ENCODE measurements at regions not wholly inside any gene's neighbourhood (a gene's known extent, or its start where the extent isn't known, plus 50 kb on each side); places are given as distances from the start of the nearest gene placed in this dataset.
"Not testable (repeated sequence)": the region's sequence is repeated elsewhere in the genome, so short reads cannot be mapped to it uniquely, and the experiment has no call there.

- no peak for DNase-seq (ENCODE audit: low read depth)
- in situ Hi-C loops (cut with HindIII; ENCODE audit: low pct_unique_long_range_greater_than_20kb, low sequenced_read_pairs) = no loop called here
Observed at GRCh38 chr15:94855409-94856266, 624.3 kb downstream of the MCTP2 start.

DNA sequence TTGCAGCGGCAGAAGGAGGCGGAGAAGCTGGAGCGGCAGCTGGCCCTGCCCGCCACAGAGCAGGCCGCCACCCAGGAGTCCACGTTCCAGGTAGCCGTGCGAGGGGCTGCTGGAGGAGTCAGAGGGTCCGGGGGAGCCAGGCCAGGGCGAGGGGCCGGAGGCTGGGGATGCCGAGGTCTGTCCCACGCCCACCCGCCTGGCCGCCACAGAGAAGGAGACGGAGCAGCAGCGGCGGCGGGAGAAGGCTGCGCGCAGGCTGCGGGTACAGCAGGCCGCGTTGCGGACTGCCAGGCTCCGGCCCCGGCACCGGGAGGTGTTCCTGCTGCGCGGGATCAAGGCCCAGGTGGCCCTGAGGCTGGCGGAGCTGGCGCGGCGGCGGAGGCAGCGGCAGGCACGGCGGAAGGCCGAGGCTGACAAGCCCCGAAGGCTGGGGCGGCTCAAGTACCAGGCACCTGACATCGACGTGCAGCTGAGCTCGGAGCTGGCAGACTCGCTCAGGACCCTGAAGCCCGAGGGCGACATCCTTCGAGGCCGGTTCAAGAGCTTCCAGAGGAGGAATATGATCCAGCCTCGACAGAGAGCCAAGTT lies 625.0 kb downstream of the MCTP2 start:
- in situ Hi-C loops (cut with HindIII; ENCODE audit: low pct_unique_long_range_greater_than_20kb, low sequenced_read_pairs) = no loop called here
- no peak for DNase-seq (ENCODE audit: low read depth)

GRCh38 chr15:94857466-94857865 lies 626.1 kb downstream of the MCTP2 start:
- in situ Hi-C loops (cut with HindIII; ENCODE audit: low pct_unique_long_range_greater_than_20kb, low sequenced_read_pairs) = no loop called here
- DNase-seq (ENCODE audit: low read depth) = no peak

GRCh38 chr15:94858011-94858410 lies 626.6 kb downstream of the MCTP2 start:
- DNase-seq (ENCODE audit: low read depth) = no peak
- in situ Hi-C loops (cut with HindIII; ENCODE audit: low pct_unique_long_range_greater_than_20kb, low sequenced_read_pairs) = no loop called here

DNA sequence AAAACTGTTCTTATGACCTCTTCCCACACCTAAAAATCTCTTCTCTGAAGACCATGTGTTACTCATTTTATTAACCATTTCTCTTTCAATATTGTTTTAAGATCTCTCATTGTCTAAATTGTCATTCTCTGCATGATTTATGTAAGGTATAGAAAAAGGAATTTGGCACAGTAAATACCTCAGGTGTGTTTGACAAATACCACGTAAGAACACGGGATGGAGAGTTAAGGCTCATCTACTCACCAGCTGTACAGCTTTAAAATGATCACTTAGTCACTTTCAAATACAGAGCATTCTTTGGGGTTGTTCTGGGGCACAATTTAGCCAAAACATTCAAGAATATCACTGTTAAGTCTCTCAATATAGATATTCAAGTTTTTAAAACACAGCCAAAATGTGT lies 627.1 kb downstream of the MCTP2 start:
- no peak for DNase-seq (ENCODE audit: low read depth)
- in situ Hi-C loops (cut with HindIII; ENCODE audit: low pct_unique_long_range_greater_than_20kb, low sequenced_read_pairs) = no loop called here

- in situ Hi-C loops (cut with HindIII; ENCODE audit: low pct_unique_long_range_greater_than_20kb, low sequenced_read_pairs) = no loop called here
- no peak for DNase-seq (ENCODE audit: low read depth)
Observed at GRCh38 chr15:94858920-94859319, 627.6 kb downstream of the MCTP2 start.

DNA sequence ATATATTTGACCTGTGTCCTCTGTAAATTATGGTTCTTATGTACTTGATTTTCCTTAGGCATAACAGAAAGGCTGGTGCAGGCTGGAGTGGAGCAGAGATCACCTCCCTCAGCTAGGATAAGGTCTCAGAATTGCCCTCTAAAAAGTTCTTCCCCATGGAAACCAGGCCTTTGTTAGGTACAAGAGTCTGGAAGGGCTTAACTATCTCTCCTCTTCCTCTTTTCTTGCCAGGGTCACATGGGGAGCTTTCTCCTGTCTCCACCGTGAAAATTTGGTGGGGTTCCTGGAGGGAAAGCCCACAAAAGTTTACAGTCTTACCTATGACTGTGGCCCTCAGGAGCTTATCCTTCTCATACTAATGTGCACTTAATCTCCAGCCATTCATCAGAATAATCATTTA lies 633.2 kb downstream of the MCTP2 start:
- no peak for DNase-seq (ENCODE audit: low read depth)
- in situ Hi-C loops (cut with HindIII; ENCODE audit: low pct_unique_long_range_greater_than_20kb, low sequenced_read_pairs) = no loop called here

- DNase-seq (ENCODE audit: low read depth); in situ Hi-C loops (cut with HindIII; ENCODE audit: low pct_unique_long_range_greater_than_20kb, low sequenced_read_pairs): not testable (repeated sequence)
Observed at GRCh38 chr15:94868265-94868664, 636.9 kb downstream of the MCTP2 start.

DNA sequence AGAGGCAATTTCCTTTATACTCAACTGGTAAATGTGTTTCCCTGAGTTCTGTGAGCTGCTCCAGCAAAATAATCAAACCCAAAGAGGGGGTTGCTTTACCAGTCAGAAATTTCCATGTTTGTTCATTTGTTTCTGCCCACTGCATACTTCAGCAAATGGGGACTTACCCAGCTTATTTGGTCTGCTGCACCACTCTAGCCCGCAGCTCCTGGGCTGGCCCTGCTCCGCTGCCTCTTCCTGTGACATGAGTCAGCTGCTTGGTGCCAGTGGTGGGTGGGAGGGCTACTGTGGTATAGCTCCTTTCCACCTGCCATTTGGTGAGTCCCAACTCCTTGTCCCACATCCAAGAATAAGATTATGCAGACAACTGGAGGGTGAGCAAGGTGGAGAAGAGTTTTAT lies 644.2 kb downstream of the MCTP2 start:
- peak; percentile 0 for DNase-seq (ENCODE audit: low read depth)
- in situ Hi-C loops (cut with HindIII; ENCODE audit: low pct_unique_long_range_greater_than_20kb, low sequenced_read_pairs) = no loop called here

DNA sequence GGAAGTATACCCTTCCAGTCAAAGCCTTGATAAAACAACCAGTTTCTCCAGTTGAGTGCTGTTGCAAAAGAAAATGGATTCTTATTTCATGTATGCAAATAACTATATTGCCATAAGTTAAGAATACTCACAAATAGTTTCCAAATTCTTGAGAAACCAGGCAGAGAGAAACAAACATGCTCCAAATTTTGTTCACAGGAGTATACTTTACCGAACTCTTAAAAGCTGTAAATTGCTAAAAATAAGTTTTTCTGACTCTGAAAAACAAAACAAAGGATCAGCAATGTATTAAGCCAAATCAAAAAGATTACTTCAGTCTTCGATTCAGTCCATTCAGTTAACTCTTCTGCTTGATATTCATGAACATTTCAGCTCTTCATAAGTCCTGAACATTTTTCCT lies 646.5 kb downstream of the MCTP2 start:
- in situ Hi-C loops (cut with HindIII; ENCODE audit: low pct_unique_long_range_greater_than_20kb, low sequenced_read_pairs) = no loop called here
- DNase-seq (ENCODE audit: low read depth) = peak; percentile 2

GRCh38 chr15:94882071-94882712 lies 650.8 kb downstream of the MCTP2 start:
- no peak for DNase-seq (ENCODE audit: low read depth)
- in situ Hi-C loops (cut with HindIII; ENCODE audit: low pct_unique_long_range_greater_than_20kb, low sequenced_read_pairs) = no loop called here

DNA sequence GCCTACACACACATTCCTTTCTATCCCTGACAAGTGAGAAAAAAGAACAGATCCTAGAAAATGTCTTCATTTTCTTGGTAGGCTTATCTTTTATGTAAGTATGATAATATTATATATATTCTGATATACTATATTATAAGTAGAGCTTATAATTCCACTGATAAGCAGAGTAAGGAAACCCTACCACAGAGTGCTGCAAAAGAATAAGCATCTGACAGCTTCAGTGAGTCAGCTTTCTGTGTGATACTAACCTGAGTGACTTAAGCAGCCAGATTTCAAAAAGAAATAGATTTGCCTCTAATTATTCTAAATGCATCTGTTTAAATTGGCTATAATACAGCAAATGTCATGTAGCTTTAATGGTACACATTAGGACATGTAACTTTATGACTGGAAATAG lies 656.0 kb downstream of the MCTP2 start:
- DNase-seq (ENCODE audit: low read depth) = no peak
- in situ Hi-C loops (cut with HindIII; ENCODE audit: low pct_unique_long_range_greater_than_20kb, low sequenced_read_pairs) = no loop called here

GRCh38 chr15:94889153-94889552 lies 657.8 kb downstream of the MCTP2 start:
- in situ Hi-C loops (cut with HindIII; ENCODE audit: low pct_unique_long_range_greater_than_20kb, low sequenced_read_pairs) = no loop called here
- no peak for DNase-seq (ENCODE audit: low read depth)

DNA sequence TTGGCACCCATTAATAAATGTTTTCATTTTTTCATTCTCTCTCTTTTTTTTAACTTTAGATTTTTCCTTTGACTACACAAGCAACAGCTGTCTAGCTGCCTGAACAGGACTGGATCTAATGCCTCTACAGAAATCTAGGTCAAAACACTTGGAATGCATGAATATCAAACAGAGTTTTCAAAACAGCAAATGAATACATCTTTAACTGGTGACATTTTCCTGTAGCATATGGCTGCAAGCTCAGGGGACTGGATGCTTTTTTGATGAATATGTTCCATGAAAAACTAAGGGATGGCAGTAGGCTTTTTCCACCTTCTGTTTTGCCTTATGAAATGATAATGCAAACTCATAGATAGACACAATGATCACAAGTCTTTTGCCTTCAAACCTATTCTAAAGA lies 661.7 kb downstream of the MCTP2 start:
- in situ Hi-C loops (cut with HindIII; ENCODE audit: low pct_unique_long_range_greater_than_20kb, low sequenced_read_pairs) = no loop called here
- DNase-seq (ENCODE audit: low read depth) = no peak

GRCh38 chr15:94894056-94894455 lies 662.7 kb downstream of the MCTP2 start:
- in situ Hi-C loops (cut with HindIII; ENCODE audit: low pct_unique_long_range_greater_than_20kb, low sequenced_read_pairs) = no loop called here
- DNase-seq (ENCODE audit: low read depth) = no peak

GRCh38 chr15:94909510-94909909 lies 678.1 kb downstream of the MCTP2 start:
- DNase-seq (ENCODE audit: low read depth) = no peak
- in situ Hi-C loops (cut with HindIII; ENCODE audit: low pct_unique_long_range_greater_than_20kb, low sequenced_read_pairs) = no loop called here

DNA sequence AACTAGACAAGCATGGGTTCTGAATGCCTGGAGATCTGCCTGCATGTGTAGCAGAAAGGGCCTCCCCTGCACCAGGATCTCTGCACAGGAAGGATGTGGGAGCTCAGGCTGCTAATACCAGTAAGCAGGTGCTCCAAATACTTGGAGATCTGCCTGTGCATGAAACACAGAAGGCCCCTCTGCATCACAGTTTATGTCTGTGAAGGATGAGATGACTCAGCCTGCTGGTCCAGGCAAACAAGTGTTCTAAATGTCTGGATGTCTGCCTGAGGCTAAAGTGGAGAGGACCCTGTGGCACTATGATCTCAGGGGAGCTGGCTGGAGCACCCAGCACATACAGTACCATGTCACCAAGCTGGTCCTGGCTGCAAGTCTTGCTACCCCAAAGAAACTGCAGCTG lies 678.8 kb downstream of the MCTP2 start:
- in situ Hi-C loops (cut with HindIII; ENCODE audit: low pct_unique_long_range_greater_than_20kb, low sequenced_read_pairs) = no loop called here
- no peak for DNase-seq (ENCODE audit: low read depth)

DNA sequence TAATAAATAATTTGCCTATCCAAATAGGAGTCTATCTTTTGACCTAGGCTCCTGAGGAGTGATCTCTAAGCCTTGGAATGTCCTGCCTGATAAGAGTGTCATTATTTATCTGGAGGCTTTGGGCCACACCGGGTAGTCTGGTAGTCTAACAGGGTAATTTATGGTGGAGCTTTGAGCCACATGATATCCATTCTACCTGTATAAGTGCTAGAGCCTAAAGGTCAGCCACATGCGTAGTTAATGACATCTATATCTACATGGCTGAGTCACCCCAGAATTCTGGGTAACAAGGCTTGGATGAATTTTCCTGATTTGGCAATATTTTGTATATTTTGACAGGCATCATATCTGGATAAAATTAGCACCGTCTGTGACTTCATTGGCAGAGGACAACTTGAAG lies 681.4 kb downstream of the MCTP2 start:
- in situ Hi-C loops (cut with HindIII; ENCODE audit: low pct_unique_long_range_greater_than_20kb, low sequenced_read_pairs) = no loop called here
- DNase-seq (ENCODE audit: low read depth) = no peak

- no peak for DNase-seq (ENCODE audit: low read depth)
- in situ Hi-C loops (cut with HindIII; ENCODE audit: low pct_unique_long_range_greater_than_20kb, low sequenced_read_pairs) = no loop called here
Observed at GRCh38 chr15:94917068-94917467, 685.7 kb downstream of the MCTP2 start.

GRCh38 chr15:94921936-94922335 lies 690.6 kb downstream of the MCTP2 start:
- in situ Hi-C loops (cut with HindIII; ENCODE audit: low pct_unique_long_range_greater_than_20kb, low sequenced_read_pairs) = no loop called here

More at GRCh38 chr15:94921936-94922335, 690.6 kb downstream of the MCTP2 start:
- no peak for DNase-seq (ENCODE audit: low read depth)

Data from Caki2 (cell line).